ENCODE measurements at regions not wholly inside any gene's neighbourhood (a gene's known extent, or its start where the extent isn't known, plus 50 kb on each side); places are given as distances from the start of the nearest gene placed in this dataset.

- no peak for DNase-seq
Measured at GRCh38 chr3:118011910-118012309, 1022.7 kb downstream of the IGSF11 start.

DNA sequence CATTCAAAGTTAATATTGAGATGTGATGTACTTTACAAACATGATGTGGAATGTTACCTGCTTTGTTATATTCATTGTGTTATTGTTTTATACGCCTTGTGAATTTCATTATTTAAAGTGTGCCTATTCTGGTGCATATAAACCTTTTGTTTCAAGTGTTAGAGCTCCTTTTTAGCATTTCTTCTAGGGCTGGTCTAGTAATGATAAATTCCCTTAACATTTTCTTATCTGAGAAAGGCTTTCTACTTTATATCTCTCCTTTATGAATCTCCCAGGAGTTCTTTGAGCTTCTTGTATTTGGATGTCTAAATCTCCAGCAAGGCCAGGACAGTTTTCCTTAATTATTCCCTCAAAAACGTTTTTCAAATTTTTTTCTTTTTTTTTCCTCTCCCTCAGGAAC is 1005.6 kb downstream of the IGSF11 start:
- DNase-seq: no peak

GRCh38 chr3:118036215-118036614 is 998.4 kb downstream of the IGSF11 start:
- no peak for DNase-seq

DNA sequence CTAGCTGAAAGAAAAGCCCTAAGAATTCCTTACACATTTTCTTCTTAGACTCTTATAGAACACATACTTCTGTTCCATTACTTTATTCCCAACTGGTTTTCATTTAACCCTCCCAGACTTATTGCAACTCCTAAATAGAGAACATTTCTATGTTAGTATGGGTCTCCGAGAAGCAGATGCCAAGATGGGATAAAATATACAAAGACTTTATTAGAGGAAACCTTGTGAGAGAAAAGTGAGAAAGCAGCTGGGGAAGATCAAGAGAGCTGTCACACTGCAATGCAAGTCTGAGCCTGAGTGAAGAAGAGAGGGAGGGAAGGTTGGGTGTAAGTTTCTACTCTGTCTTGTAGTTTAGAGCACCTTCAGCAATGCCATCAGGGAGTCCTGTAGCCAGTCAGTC is 979.3 kb downstream of the IGSF11 start:
- no peak for DNase-seq

- DNase-seq: no peak
Measured at GRCh38 chr3:118057086-118057485, 977.6 kb downstream of the IGSF11 start.

DNA sequence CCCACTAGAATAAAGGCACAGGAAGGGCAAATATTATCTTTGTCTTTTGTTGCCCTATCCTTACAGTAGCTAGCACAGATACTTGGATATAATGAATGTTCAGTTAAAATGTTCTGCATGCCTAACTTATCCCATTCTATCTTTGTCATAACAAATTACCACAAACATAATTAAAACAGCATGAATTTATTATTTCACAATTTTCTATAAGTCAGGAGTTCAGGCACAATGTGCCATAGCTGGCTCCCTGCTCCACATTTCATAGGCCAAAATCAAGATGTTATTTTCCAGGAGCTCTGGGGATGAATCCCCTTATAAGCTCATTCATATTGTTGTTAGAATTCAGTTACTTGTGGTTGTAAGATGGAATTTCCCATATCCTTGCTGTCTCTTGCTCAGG is 975.5 kb downstream of the IGSF11 start:
- DNase-seq: no peak

DNA sequence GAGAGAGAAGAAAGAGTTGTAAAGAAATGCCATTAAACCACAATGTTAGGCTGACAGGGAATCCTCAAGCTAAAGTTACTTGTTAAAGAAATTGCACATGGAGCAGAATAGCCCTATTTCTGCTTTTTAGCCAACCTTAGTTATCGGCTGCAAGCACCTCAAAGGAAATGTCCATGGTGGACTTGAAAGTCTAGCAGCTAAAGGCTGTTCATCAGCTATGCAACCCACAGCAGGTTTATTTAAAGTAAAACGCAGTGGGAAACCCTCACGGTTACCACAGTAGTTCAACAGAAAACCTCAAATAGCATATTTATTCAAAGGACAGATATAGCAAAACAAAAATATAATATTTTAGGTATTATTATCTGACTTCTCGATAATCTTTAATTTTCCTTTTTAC is 967.2 kb downstream of the IGSF11 start:
- no peak for DNase-seq

DNA sequence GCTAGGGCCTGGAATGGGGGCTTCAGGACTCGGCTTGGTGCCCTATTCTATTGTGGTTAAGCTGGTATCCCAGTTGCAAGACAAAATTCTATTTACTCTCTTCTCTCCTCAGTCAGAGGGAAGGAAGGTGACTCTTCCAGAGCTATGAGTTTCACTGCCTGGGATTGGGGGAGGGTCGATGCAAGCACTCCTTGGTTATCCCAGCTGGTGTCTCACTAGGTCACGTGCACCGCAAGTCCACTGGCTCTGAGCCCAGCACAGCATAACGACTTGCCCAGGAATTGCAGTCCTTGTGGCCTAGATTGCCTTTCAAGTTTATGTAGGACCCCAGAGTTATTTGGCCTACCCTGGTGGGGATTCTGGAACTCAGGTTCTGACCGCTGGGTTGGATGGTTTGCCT is 958.8 kb downstream of the IGSF11 start:
- no peak for DNase-seq

- no peak for DNase-seq
Measured at GRCh38 chr3:118077332-118077731, 957.3 kb downstream of the IGSF11 start.

GRCh38 chr3:118080889-118081288 is 953.8 kb downstream of the IGSF11 start:
- DNase-seq: no peak

DNA sequence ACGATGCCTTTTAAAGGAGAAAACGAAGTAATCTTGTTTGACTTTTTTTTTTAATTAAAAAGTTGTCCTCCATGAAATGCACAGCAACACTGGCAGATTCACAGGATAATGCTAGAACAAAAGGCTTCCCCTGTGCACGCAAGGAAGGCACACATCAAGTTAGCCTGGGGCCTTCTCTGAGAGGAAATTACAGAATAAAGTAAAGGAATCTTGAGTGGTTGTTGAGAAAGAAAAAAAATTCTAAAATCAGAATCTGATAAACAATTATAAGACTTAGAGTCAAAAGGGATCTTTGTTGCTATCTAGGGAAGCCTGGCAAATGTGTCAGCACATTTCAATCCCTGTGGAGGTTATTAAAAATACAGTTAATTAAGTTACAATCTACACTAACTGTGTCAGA is 946.0 kb downstream of the IGSF11 start:
- no peak for DNase-seq

GRCh38 chr3:118089563-118089962 is 945.1 kb downstream of the IGSF11 start:
- DNase-seq: no peak

DNA sequence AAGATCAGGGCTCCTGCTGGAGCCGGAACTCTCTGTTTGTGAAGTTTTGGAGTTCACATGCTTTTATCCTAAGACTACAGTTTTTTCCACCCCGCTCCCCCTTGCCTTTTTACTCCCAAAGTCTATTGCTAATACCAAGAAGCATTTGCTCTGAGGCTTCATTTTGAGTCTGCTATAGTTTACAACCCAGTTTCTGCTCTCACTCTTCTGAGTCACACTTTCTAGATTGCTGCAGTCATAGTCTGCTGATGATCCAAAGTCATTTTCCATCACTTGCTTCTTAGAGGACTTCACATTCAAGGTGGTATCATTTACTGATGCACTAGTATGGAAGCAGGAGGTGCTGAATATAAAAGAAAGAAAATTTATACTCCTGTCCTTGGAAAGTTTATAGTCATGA is 937.4 kb downstream of the IGSF11 start:
- no peak for DNase-seq

DNA sequence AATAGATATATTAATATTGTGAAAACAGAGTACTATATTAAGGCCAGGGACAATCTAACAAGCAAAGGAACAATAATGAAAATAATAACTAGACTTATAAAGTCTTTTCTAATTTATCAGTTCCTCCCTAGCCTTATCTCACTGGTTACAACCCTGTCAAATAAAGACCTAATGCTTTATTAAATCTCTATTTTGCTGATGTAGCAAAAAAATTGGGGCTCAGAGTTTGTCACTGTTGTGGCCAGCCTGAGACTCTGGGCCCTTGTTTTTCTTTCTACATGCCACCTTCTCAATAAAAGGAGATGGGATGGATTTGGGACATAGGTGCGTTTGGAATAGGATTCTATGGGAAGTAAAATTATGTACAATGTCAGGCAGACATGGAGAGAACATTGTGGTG is 937.0 kb downstream of the IGSF11 start:
- no peak for DNase-seq

GRCh38 chr3:118098827-118099226 is 935.8 kb downstream of the IGSF11 start:
- DNase-seq: no peak

- DNase-seq: no peak
Measured at GRCh38 chr3:118101891-118102290, 932.8 kb downstream of the IGSF11 start.

- no peak for DNase-seq
Measured at GRCh38 chr3:118102737-118103136, 931.9 kb downstream of the IGSF11 start.

DNA sequence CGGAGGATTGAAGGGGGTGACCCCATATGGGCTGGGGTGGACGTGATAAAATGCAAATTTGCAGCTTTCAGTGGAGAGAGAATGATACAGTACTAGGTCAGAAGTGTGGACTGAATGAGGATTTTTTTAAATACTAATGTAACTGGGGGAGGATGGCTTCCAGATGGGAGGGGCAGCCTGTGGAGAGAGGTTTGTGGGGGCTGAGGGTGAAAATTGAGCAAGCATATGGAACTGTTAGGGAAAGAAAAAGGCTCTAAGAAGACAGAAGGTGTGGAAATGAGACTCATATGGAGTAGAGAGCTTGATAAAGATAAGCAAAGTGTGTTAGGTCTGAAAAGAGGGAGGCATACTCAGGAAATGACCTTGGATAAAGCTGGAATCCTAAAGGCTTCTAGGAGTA is 926.4 kb downstream of the IGSF11 start:
- no peak for DNase-seq

- DNase-seq: no peak
Measured at GRCh38 chr3:118108769-118109168, 925.9 kb downstream of the IGSF11 start.

GRCh38 chr3:118110211-118110610 is 924.4 kb downstream of the IGSF11 start:
- DNase-seq: no peak

- no peak for DNase-seq
Measured at GRCh38 chr3:118116991-118117390, 917.7 kb downstream of the IGSF11 start.

DNA sequence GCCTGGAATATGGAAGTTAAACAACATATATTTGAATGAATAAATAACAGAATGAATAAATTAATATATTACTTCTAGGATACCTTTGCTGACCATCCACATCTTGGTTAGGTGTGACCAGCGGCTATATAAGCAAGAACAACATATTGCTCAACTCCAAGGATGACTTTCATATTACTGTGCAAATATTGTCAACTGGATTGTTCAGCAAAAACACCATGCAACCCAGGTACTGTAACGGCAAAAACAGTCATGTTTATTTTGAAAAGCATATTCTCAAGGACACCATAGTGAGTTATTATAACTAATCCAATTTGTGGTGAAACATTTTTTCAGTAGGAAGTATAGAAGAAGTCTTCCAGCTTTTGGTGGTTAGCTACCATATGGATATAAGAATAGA is 907.9 kb downstream of the IGSF11 start:
- DNase-seq: no peak

GRCh38 chr3:118127992-118128391 is 906.7 kb downstream of the IGSF11 start:
- DNase-seq: no peak

GRCh38 chr3:118128886-118129285 is 905.8 kb downstream of the IGSF11 start:
- no peak for DNase-seq

GRCh38 chr3:118137778-118138177 is 896.9 kb downstream of the IGSF11 start:
- DNase-seq: no peak

DNA sequence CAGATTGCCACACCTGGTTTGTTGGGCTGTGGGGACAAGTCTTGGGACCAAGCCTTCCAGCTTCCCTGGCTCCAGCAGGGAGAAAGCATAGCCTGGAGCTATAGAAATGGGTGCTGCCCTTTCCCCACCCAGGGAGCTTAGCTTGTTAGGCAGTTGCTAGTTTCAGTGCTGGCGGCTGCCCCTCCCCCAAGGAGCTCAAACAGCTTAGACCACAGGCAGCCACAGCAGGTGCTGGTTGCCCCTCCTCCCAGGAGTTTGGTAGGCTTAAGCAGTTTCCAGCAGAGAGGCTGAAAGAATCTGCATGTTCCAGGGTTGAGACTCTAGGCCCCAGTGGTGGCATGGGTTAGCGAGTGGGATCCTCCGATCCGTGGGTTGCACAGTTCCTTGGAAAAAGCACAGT is 889.7 kb downstream of the IGSF11 start:
- DNase-seq: no peak

All from activated CD8-positive, alpha-beta memory T cell treated with anti-CD3 and anti-CD28 coated beads for 24 hours (primary cell).